ENCODE measurements at regions not wholly inside any gene's neighbourhood (a gene's known extent, or its start where the extent isn't known, plus 50 kb on each side); places are given as distances from the start of the nearest gene placed in this dataset.

DNA sequence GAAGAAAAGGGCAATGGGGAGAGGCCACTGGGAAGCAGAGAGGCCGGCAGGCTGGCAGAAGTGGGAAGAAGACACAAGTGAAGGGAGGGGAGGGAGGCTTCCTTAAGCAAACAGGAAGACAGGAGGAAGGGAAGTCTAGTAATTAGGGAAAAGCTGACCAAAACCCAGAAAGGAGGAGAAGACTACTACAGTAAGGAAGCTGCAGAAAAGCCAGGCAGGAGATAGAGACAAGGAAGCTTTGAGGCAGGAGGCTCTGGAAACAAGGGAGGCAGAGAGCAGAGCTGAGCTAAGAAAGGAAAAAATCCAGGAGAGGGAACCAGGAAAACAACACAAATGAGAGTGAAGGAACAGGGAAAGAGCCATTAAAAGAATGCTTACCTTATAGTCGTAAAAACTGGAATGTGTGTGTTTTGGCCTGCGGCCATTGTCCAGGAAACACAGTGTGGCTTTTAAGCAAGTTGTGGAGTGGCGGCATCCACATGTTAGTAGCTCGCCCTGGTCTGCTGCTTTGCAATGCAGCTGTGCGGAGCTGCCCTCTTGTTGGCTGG, 317.1 kb upstream of the CLINT1 start:
- TF ChIP-seq CTCF (IDR thresholded peaks at IDR 0.05; ENCODE audit: low read length) (no peak), EZH2phosphoT487 (IDR thresholded peaks at IDR 0.05; ENCODE audit: low read length) (no peak)

Data from MM.1S (cell line).